HCT116 (cell line): ENCODE measurements at regions not wholly inside any gene's neighbourhood (a gene's known extent, or its start where the extent isn't known, plus 50 kb on each side); places are given as distances from the start of the nearest gene placed in this dataset.

Source experiments
- CEBPB ChIP-seq: IDR thresholded peaks from 2 replicates; pipeline ENCODE4 v1.6.1; 2012; ENCODE audit warnings: low read depth
- EGR1 ChIP-seq: IDR thresholded peaks from 2 replicates; pipeline ENCODE4 v1.6.1; 2012; ENCODE audit warnings: low read depth
- ELF1 ChIP-seq: IDR thresholded peaks from 2 replicates; pipeline ENCODE4 v1.6.1; 2012; ENCODE audit warnings: low read depth, borderline replicate concordance
- EZH2 ChIP-seq: fragments of 200-600 bp; sonication (generic); IDR thresholded peaks from 2 replicates; pipeline ENCODE4 v1.6.1; 2017; ENCODE audit warnings: antibody characterized with exemption, mixed run types
- EZH2phosphoT487 ChIP-seq: fragments of 200-600 bp; IDR thresholded peaks from 2 replicates; pipeline ENCODE4 v1.6.1; 2018; ENCODE audit warnings: antibody characterized with exemption, borderline replicate concordance
- JUND ChIP-seq: IDR thresholded peaks from 2 replicates; pipeline ENCODE4 v1.6.1; 2012
- MAX ChIP-seq: IDR thresholded peaks from 2 replicates; pipeline ENCODE4 v1.6.1; 2012
- POLR2A ChIP-seq: IDR thresholded peaks from 2 replicates; pipeline ENCODE4 v1.7.0; 2011; ENCODE audit warnings: borderline replicate concordance; ENCODE audit not compliant: insufficient read depth, insufficient read length; ENCODE audit errors: extremely low read depth
- POLR2AphosphoS5 ChIP-seq: IDR thresholded peaks from 2 replicates; pipeline ENCODE4 v1.6.1; 2011; ENCODE audit warnings: mild to moderate bottlenecking, low read depth, low read length, moderate library complexity
- REST ChIP-seq: IDR thresholded peaks from 2 replicates; pipeline ENCODE4 v1.6.1; 2012; ENCODE audit warnings: low read depth
- SRF ChIP-seq: IDR thresholded peaks from 2 replicates; pipeline ENCODE4 v1.6.1; 2012; ENCODE audit warnings: low read depth
- YY1 ChIP-seq: IDR thresholded peaks from 2 replicates; pipeline ENCODE4 v1.6.1; 2011; ENCODE audit warnings: low read length, low read depth, moderate library complexity, mild to moderate bottlenecking; ENCODE audit not compliant: insufficient replicate concordance; ENCODE audit errors: extremely low read depth
- TF ChIP-seq, protein P1 (sequence below), 3 experiments: fragments of 200-600 bp in 1 of 3; sonication (generic) in 1 of 3; IDR thresholded peaks in 2 of 3; conservative IDR thresholded peaks in 1 of 3; 2 replicates each; pipeline ENCODE4 v1.5.1; 2012 to 2017; ENCODE audit warnings: low read depth in 2 of 3, low read length in 2 of 3, antibody characterized with exemption in 1 of 3, borderline replicate concordance in 1 of 3, control low read depth in 1 of 3, mild to moderate bottlenecking in 1 of 3, mixed read lengths in 1 of 3, mixed run types in 1 of 3, moderate library complexity in 1 of 3; ENCODE audit not compliant: insufficient read depth in 1 of 3

DNA sequence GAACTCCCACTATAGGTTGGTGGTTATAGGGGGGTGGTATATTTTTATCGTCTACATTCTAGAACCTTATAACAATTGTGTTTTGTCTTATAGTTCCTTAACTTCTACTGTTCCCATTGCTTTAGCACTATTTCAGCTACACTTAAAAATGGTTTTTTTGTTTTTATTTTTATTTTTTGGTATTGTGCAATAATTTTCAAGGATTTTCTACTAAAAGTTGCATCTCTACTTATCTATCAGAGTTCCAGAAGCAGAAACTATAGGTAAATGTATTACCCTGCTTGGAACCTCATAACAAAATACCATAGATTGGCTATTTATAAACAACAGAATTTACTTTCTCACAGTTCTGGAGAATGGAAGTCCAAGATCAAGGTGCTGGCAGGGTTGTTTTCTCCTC lies 981.6 kb upstream of the CNTNAP5 start:
- no peak for TF ChIP-seq EZH2phosphoT487
- TF ChIP-seq, protein P1, sequence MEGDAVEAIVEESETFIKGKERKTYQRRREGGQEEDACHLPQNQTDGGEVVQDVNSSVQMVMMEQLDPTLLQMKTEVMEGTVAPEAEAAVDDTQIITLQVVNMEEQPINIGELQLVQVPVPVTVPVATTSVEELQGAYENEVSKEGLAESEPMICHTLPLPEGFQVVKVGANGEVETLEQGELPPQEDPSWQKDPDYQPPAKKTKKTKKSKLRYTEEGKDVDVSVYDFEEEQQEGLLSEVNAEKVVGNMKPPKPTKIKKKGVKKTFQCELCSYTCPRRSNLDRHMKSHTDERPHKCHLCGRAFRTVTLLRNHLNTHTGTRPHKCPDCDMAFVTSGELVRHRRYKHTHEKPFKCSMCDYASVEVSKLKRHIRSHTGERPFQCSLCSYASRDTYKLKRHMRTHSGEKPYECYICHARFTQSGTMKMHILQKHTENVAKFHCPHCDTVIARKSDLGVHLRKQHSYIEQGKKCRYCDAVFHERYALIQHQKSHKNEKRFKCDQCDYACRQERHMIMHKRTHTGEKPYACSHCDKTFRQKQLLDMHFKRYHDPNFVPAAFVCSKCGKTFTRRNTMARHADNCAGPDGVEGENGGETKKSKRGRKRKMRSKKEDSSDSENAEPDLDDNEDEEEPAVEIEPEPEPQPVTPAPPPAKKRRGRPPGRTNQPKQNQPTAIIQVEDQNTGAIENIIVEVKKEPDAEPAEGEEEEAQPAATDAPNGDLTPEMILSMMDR (IDR thresholded peaks at IDR 0.05 in 2 of 3, conservative IDR thresholded peaks at IDR 0.05 in 1 of 3; ENCODE audit: borderline replicate concordance in 1 of 3, insufficient read depth in 1 of 3, low read depth in 2 of 3, low read length in 2 of 3): no peak
- no peak for TF ChIP-seq JUND
- TF ChIP-seq MAX: no peak
- no peak for TF ChIP-seq YY1
- no peak for TF ChIP-seq POLR2A
- no peak for TF ChIP-seq POLR2AphosphoS5
- no peak for TF ChIP-seq EZH2
- TF ChIP-seq REST: no peak
- no peak for TF ChIP-seq CEBPB
- no peak for TF ChIP-seq SRF
- no peak for TF ChIP-seq ELF1
- no peak for TF ChIP-seq EGR1
